PC-9 (cell line): ENCODE measurements at regions not wholly inside any gene's neighbourhood (a gene's known extent, or its start where the extent isn't known, plus 50 kb on each side); places are given as distances from the start of the nearest gene placed in this dataset.

Source experiments
- BruUV-seq: library from RNA; stranded (reverse); fragments of 400-500 nt; replicated peaks from 2 replicates; lab custom pipeline; 2021; lab: Mats Ljungman, UMichigan
- CTCF ChIA-PET: fragments of 300-600 bp; sonication (Branson Sonifier 250); formaldehyde crosslinking; loops from one replicate; lab custom pipeline; 2022; ENCODE audit warnings: antibody characterized with exemption; lab: Charles Lee
- POLR2A ChIA-PET: fragments of 300-600 bp; sonication (Branson Sonifier 250); formaldehyde crosslinking; loops from one replicate; lab custom pipeline; 2022; ENCODE audit warnings: antibody characterized with exemption; ENCODE audit not compliant: unreplicated experiment; lab: Charles Lee
- DNase-seq, 2 experiments: peaks; one replicate each; pipeline versions ENCODE4 v3.0.0 to v3.0.0-alpha.2; 2015 to 2022; ENCODE audit warnings: mixed read lengths in 1 of 2
- H2AFZ ChIP-seq: fragments of 200-600 bp; sonication (generic); 2 replicates; pipeline ENCODE4 v1.8.1; 2017; ENCODE audit warnings: antibody characterized with exemption
- H3F3A ChIP-seq: fragments of 200-600 bp; sonication (generic); 2 replicates; pipeline ENCODE4 v1.8.1; 2017; ENCODE audit warnings: antibody characterized with exemption, mild to moderate bottlenecking, low read depth; ENCODE audit not compliant: insufficient read depth
- H3K27ac ChIP-seq: fragments of 200-600 bp; sonication (generic); 2 replicates; pipeline ENCODE4 v1.6.1; 2016; ENCODE audit warnings: mixed run types
- H3K27me3 ChIP-seq: fragments of 200-600 bp; sonication (generic); 2 replicates; pipeline ENCODE4 v1.6.1; 2016; ENCODE audit warnings: low read depth, mixed run types; ENCODE audit not compliant: insufficient read depth
- H3K36me3 ChIP-seq: fragments of 200-600 bp; sonication (generic); 2 replicates; pipeline ENCODE4 v1.6.1; 2016; ENCODE audit warnings: low read depth, mixed run types
- H3K4me1 ChIP-seq: fragments of 200-600 bp; sonication (generic); replicated peaks from 2 replicates; pipeline ENCODE4 v1.6.1; 2016; ENCODE audit warnings: mixed run types; ENCODE audit not compliant: insufficient read depth
- H3K4me2 ChIP-seq: fragments of 200-600 bp; sonication (generic); 2 replicates; pipeline ENCODE4 v1.6.1; 2017; ENCODE audit warnings: mixed run types
- H3K4me3 ChIP-seq: fragments of 200-600 bp; sonication (generic); 2 replicates; pipeline ENCODE4 v1.6.1; 2016; ENCODE audit warnings: mixed run types
- H3K79me2 ChIP-seq: fragments of 200-600 bp; sonication (generic); 2 replicates; pipeline ENCODE4 v1.6.1; 2017; ENCODE audit warnings: low read depth, mixed run types
- H3K9me2 ChIP-seq: fragments of 200-600 bp; sonication (generic); 2 replicates; pipeline ENCODE4 v1.8.1; 2017; ENCODE audit warnings: mild to moderate bottlenecking; ENCODE audit not compliant: insufficient read depth
- H3K9me3 ChIP-seq: fragments of 200-600 bp; sonication (generic); 2 replicates; pipeline ENCODE4 v1.8.1; 2016; ENCODE audit warnings: low read depth; ENCODE audit not compliant: insufficient read depth
- H4K20me1 ChIP-seq: fragments of 200-600 bp; sonication (generic); 2 replicates; pipeline ENCODE4 v1.8.1; 2017; ENCODE audit not compliant: insufficient read depth
- CTCF ChIP-seq: fragments of 200-600 bp; sonication (generic); conservative IDR thresholded peaks from 2 replicates; pipeline ENCODE4 v1.6.1; 2017; ENCODE audit warnings: mixed run types, antibody characterized with exemption, mild to moderate bottlenecking, moderate library complexity
- EZH2 ChIP-seq: fragments of 200-600 bp; sonication (generic); IDR thresholded peaks from 2 replicates; pipeline ENCODE4 v1.8.0; 2017; ENCODE audit warnings: antibody characterized with exemption, low read depth
- intact Hi-C: fragments of 100-400 bp; cut with micrococcal nuclease; formaldehyde crosslinking; loops from one replicate; pipeline ENCODE4 v1.10.0; 2022; ENCODE audit not compliant: unreplicated experiment

DNA sequence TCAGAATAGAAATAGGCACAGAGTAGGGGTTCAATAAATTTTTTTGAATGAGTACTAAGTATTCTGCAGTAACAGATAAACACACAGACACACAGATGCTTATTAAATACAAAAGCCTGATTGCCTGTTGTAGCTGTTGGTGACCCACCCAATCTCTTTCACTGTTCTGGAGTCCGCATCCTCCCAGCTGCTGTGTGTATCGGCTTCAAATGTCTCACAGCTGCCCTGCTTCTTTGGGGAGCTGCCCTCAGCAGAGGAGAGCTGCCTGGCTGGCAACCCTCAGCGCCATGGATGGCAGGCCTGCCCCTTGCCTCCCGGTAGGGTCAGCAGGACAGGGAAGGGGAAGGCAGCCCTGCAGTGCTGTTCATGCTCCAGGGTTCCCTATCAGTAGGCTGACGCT is 50.5 kb upstream of the PRNP start:
- no peaks in the 10 kb centered on the region for H3K27me3 ChIP-seq
- H4K20me1 ChIP-seq = no peaks in the 10 kb centered on the region
- H3K4me1 ChIP-seq = peaks cover 23% of the 10 kb centered on the region
- no TSS peak for BruUV-seq
- H3K9me3 ChIP-seq = no peaks in the 10 kb centered on the region
- intact Hi-C loops = no loop called here
- H3K4me3 ChIP-seq = no peak overlapping the region
- H2AFZ ChIP-seq = no peak overlapping the region
- CTCF ChIA-PET = no interaction called here
- no peak for DNase-seq
- no peak for TF ChIP-seq CTCF
- TF ChIP-seq EZH2 = no peak
- no peaks in the 10 kb centered on the region for H3K36me3 ChIP-seq
- H3K9me2 ChIP-seq = no peaks in the 10 kb centered on the region
- peaks cover 15% of the 10 kb centered on the region for H3F3A ChIP-seq
- POLR2A ChIA-PET = no interaction called here
- H3K27ac ChIP-seq = no peak overlapping the region
- H3K79me2 ChIP-seq = no peaks in the 10 kb centered on the region
- no peak overlapping the region for H3K4me2 ChIP-seq

GRCh38 chr20:4635342-4635741 is 50.9 kb upstream of the PRNP start:
- Histone ChIP-seq H4K20me1 (no peaks in the 10 kb centered on the region), H3K4me2 (no peak overlapping the region), H3K9me3 (no peaks in the 10 kb centered on the region), H3K4me1 (peaks cover 23% of the 10 kb centered on the region), H3K4me3 (no peak overlapping the region), H3K27ac (no peak overlapping the region), H3K27me3 (no peaks in the 10 kb centered on the region), H2AFZ (no peak overlapping the region), H3K36me3 (no peaks in the 10 kb centered on the region), H3F3A (peaks cover 15% of the 10 kb centered on the region), H3K9me2 (no peaks in the 10 kb centered on the region), H3K79me2 (no peaks in the 10 kb centered on the region)
- TF ChIP-seq EZH2 (no peak), CTCF (no peak)
- no TSS peak for BruUV-seq
- no peak for DNase-seq
- intact Hi-C loops = no loop called here
- CTCF ChIA-PET = no interaction called here
- POLR2A ChIA-PET = no interaction called here

DNA sequence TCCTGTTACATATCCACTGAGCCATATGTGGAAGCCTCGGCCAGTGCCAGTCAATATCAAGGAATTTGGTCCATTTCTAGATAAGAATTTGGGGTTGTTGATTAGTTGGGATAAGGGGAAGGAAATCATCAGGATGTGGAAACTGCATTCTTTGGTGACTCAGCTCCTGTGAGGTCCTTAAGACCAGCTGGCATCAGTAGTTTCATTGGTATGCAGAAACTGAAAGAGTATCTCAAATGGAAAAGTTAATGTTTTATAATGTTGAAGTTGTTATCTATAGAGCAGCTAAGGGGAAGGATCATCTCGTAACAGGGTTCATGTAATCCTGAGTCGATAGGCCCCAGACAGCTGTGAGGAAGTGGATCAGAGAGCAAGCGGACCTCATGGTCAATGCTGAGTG is 52.5 kb upstream of the PRNP start:
- peaks cover 23% of the 10 kb centered on the region for H3K4me1 ChIP-seq
- POLR2A ChIA-PET = interaction anchor here (0.6 kb wide), 2 partner anchors 22 to 34 kb away, joined by 5 to 6 read pairs; no protein-coding TSS in a partner anchor
- TF ChIP-seq CTCF (no peak), EZH2 (no peak)
- H3K9me2 ChIP-seq = no peaks in the 10 kb centered on the region
- intact Hi-C loops = loop anchor here (5.0 kb wide), 1 partner anchor 44 kb away; no protein-coding TSS in a partner anchor
- peak; percentile 28 to 94 for DNase-seq
- peak overlapping the region; percentile 54 for H3K4me2 ChIP-seq
- no peak overlapping the region for H2AFZ ChIP-seq
- H3K79me2 ChIP-seq = no peaks in the 10 kb centered on the region
- no peaks in the 10 kb centered on the region for H3K27me3 ChIP-seq
- no peaks in the 10 kb centered on the region for H4K20me1 ChIP-seq
- no TSS peak for BruUV-seq
- H3K36me3 ChIP-seq = no peaks in the 10 kb centered on the region
- CTCF ChIA-PET = no interaction called here
- H3K27ac ChIP-seq = peak overlapping the region; percentile 71
- peaks cover 15% of the 10 kb centered on the region for H3F3A ChIP-seq
- H3K4me3 ChIP-seq = no peak overlapping the region
- no peaks in the 10 kb centered on the region for H3K9me3 ChIP-seq
